H1 (cell line): ENCODE measurements at regions not wholly inside any gene's neighbourhood (a gene's known extent, or its start where the extent isn't known, plus 50 kb on each side); places are given as distances from the start of the nearest gene placed in this dataset.

ENCODE experiments used
- CTCF ChIA-PET: fragments of 300-600 bp; sonication (Branson Sonifier 250); formaldehyde crosslinking; loops from one replicate; lab custom pipeline; 2021; ENCODE audit not compliant: partially characterized antibody; lab: Charles Lee
- POLR2A ChIA-PET: fragments of 300-600 bp; sonication (Branson Sonifier 250); formaldehyde crosslinking; loops from one replicate; lab custom pipeline; 2021; ENCODE audit warnings: inconsistent platforms; ENCODE audit not compliant: partially characterized antibody; lab: Charles Lee
- DNase-seq, 2 experiments: peaks; one replicate each; pipeline versions ENCODE4 v3.0.0 to v3.0.0-alpha.2; 2010 to 2022; ENCODE audit warnings: low spot score in 2 of 2, low read depth in 1 of 2, mixed read lengths in 1 of 2
- FAIRE-seq: peaks from 2 replicates; lab custom pipeline; 2011; peaks lifted over from hg19 to GRCh38; lab: Jason Lieb, UNC
- H2AFZ ChIP-seq: 2 replicates; pipeline ENCODE4 v1.8.1; 2012; ENCODE audit warnings: low read length, inconsistent platforms
- H2AK5ac ChIP-seq: 2 replicates; pipeline ENCODE4 v1.6.1; 2013; ENCODE audit warnings: low read depth, low read length
- H2BK120ac ChIP-seq: replicated peaks from 2 replicates; pipeline ENCODE3; 2013; ENCODE audit warnings: low read depth, low read length, inconsistent platforms
- H2BK12ac ChIP-seq: 2 replicates; pipeline ENCODE4 v1.6.1; 2013; ENCODE audit warnings: low read depth, low read length
- H2BK15ac ChIP-seq: 2 replicates; pipeline ENCODE4 v1.6.1; 2013; ENCODE audit warnings: low read length
- H2BK20ac ChIP-seq: 2 replicates; pipeline ENCODE4 v1.6.1; 2013; ENCODE audit warnings: low read length
- H2BK5ac ChIP-seq: 2 replicates; pipeline ENCODE4 v1.6.1; 2013; ENCODE audit warnings: low read depth, low read length
- H3K14ac ChIP-seq: 2 replicates; pipeline ENCODE4 v1.6.1; 2013; ENCODE audit warnings: inconsistent platforms; ENCODE audit not compliant: insufficient read length
- H3K18ac ChIP-seq: 2 replicates; pipeline ENCODE4 v1.6.1; 2013; ENCODE audit warnings: low read length; ENCODE audit errors: extremely low read depth
- H3K23ac ChIP-seq: 2 replicates; pipeline ENCODE4 v1.6.1; 2013; ENCODE audit warnings: inconsistent platforms; ENCODE audit not compliant: insufficient read length
- H3K23me2 ChIP-seq: 2 replicates; pipeline ENCODE4 v1.6.1; 2013; ENCODE audit warnings: low read depth, low read length
- H3K27ac ChIP-seq: 2 replicates; pipeline ENCODE4 v1.6.1; 2011; ENCODE audit warnings: low read depth, low read length, inconsistent platforms
- H3K27me3 ChIP-seq, 4 experiments: replicated peaks in 1 of 4; 1 replicate in 1 of 4; 2 replicates in 3 of 4; pipeline versions ENCODE4 v1.6.1 to v1.8.1; 2011 to 2013; ENCODE audit warnings: low read length in 3 of 4, mild to moderate bottlenecking in 3 of 4, inconsistent platforms in 2 of 4, mixed read lengths in 2 of 4, moderate library complexity in 1 of 4; ENCODE audit not compliant: control insufficient read depth in 3 of 4, insufficient read depth in 3 of 4; ENCODE audit errors: extremely low read depth in 1 of 4
- H3K36me3 ChIP-seq, 4 experiments: 2 replicates each; pipeline versions ENCODE4 v1.6.1 to v1.8.1; 2011 to 2013; ENCODE audit warnings: mild to moderate bottlenecking in 4 of 4, low read length in 3 of 4, moderate library complexity in 2 of 4, control low read depth in 1 of 4, inconsistent platforms in 1 of 4; ENCODE audit not compliant: insufficient read depth in 4 of 4, control insufficient read depth in 2 of 4
- H3K4ac ChIP-seq: replicated peaks from 2 replicates; pipeline ENCODE3; 2013; ENCODE audit warnings: low read length, low read depth, mixed read lengths, inconsistent platforms; ENCODE audit not compliant: insufficient read length
- H3K4me1 ChIP-seq, 4 experiments: replicated peaks in 1 of 4; 1 replicate in 1 of 4; 2 replicates in 3 of 4; pipeline versions ENCODE4 v1.6.1 to v1.8.1; 2011 to 2013; ENCODE audit warnings: low read length in 3 of 4, inconsistent platforms in 2 of 4, mixed read lengths in 1 of 4; ENCODE audit not compliant: insufficient read depth in 4 of 4, control insufficient read depth in 3 of 4
- H3K4me2 ChIP-seq, 2 experiments: 2 replicates each; pipeline versions ENCODE4 v1.6.1 to v1.8.1; 2011 to 2013; ENCODE audit warnings: low read depth in 2 of 2, low read length in 2 of 2, control low read depth in 1 of 2, inconsistent platforms in 1 of 2, mild to moderate bottlenecking in 1 of 2; ENCODE audit not compliant: insufficient read depth in 1 of 2
- H3K4me3 ChIP-seq, 4 experiments: fragments of 200-600, 300-600 bp in 1 of 4; sonication (generic), shearing (Covaris generic), sonication (Bioruptor Twin) in 1 of 4; 2 replicates each; pipeline versions ENCODE4 v1.5.1 to v1.8.1; 2011 to 2016; ENCODE audit warnings: low read length in 4 of 4, low read depth in 3 of 4, control low read depth in 2 of 4, inconsistent platforms in 2 of 4, mild to moderate bottlenecking in 2 of 4, mixed read lengths in 1 of 4, moderate library complexity in 1 of 4; ENCODE audit not compliant: insufficient read depth in 2 of 4; ENCODE audit errors: extremely low read depth in 1 of 4
- H3K56ac ChIP-seq: replicated peaks from 2 replicates; pipeline ENCODE3; 2013; ENCODE audit warnings: low read depth, mild to moderate bottlenecking, mixed read lengths, low read length, inconsistent platforms; ENCODE audit not compliant: insufficient read length
- H3K79me1 ChIP-seq: 2 replicates; pipeline ENCODE4 v1.6.1; 2013; ENCODE audit warnings: low read depth, low read length, control low read depth
- H3K79me2 ChIP-seq, 2 experiments: 2 replicates each; pipeline versions ENCODE4 v1.6.1 to v1.8.1; 2012 to 2013; ENCODE audit warnings: low read length in 2 of 2, mild to moderate bottlenecking in 2 of 2, inconsistent platforms in 1 of 2; ENCODE audit not compliant: insufficient read depth in 2 of 2, control insufficient read depth in 1 of 2
- H3K9ac ChIP-seq, 4 experiments: replicated peaks in 1 of 4; 1 replicate in 1 of 4; 2 replicates in 3 of 4; pipeline versions ENCODE4 v1.6.1 to v1.8.1; 2011 to 2013; ENCODE audit warnings: low read depth in 3 of 4, low read length in 3 of 4, control low read depth in 2 of 4, mild to moderate bottlenecking in 2 of 4, moderate library complexity in 2 of 4, inconsistent platforms in 1 of 4; ENCODE audit errors: extremely low read depth in 1 of 4
- H3K9me3 ChIP-seq, 2 experiments: 2 replicates each; pipeline versions ENCODE4 v1.6.1 to v1.8.1; 2012 to 2013; ENCODE audit warnings: mild to moderate bottlenecking in 2 of 2, moderate library complexity in 2 of 2, control low read depth in 1 of 2, inconsistent platforms in 1 of 2, low read depth in 1 of 2, low read length in 1 of 2, mixed read lengths in 1 of 2; ENCODE audit not compliant: insufficient read depth in 2 of 2
- H4K20me1 ChIP-seq, 2 experiments: replicated peaks in 1 of 2; 2 replicates each; pipeline versions ENCODE3 to v1.8.1; 2011 to 2013; ENCODE audit warnings: inconsistent platforms in 2 of 2, low read length in 2 of 2, mild to moderate bottlenecking in 1 of 2; ENCODE audit not compliant: insufficient read depth in 2 of 2, control insufficient read depth in 1 of 2
- H4K5ac ChIP-seq: 2 replicates; pipeline ENCODE4 v1.6.1; 2013; ENCODE audit warnings: low read length, low read depth, mixed read lengths, inconsistent platforms; ENCODE audit not compliant: insufficient read length
- H4K8ac ChIP-seq: 2 replicates; pipeline ENCODE4 v1.8.0; 2013; ENCODE audit warnings: mild to moderate bottlenecking, moderate library complexity, low read length, inconsistent platforms; ENCODE audit not compliant: insufficient read depth; ENCODE audit errors: extremely low read depth
- H4K91ac ChIP-seq: replicated peaks from 2 replicates; pipeline ENCODE3; 2013; ENCODE audit warnings: low read length, mixed read lengths, inconsistent platforms; ENCODE audit not compliant: insufficient read length
- KDM5A ChIP-seq: fragments of 200-600 bp; IDR thresholded peaks from 2 replicates; pipeline ENCODE4 v1.7.1; 2012; ENCODE audit warnings: mild to moderate bottlenecking, low read length, inconsistent platforms, mixed read lengths
- WGBS, 2 experiments: shearing (Covaris generic) in 1 of 2; methylation state at CpG; one replicate each; pipeline versions ENCODE4 v1.1.6 to v1.1.7; 2013 to 2015; ENCODE audit warnings: low lambda C conversion rate in 2 of 2, mixed read lengths in 2 of 2, inconsistent platforms in 1 of 2, low coverage in 1 of 2, missing lambda C conversion rate in 1 of 2; ENCODE audit not compliant: insufficient replicate concordance in 2 of 2, insufficient coverage in 1 of 2, insufficient read length in 1 of 2; ENCODE audit errors: extremely low coverage in 1 of 2, missing lambda C conversion rate in 1 of 2; 5-methylcytosine and 5-hydroxymethylcytosine counted together

GRCh38 chr16:50474138-50474537 is 74.1 kb upstream of the NKD1 start:
- H3K36me3 ChIP-seq = no peaks in the 10 kb centered on the region
- 86% methylated on average over 2 of the region's 2 CpGs; no CpG with 5 or more reads in 1 of the 2 experiments for WGBS, 2 experiments
- H3K27ac ChIP-seq = no peak overlapping the region
- no peak overlapping the region for H3K18ac ChIP-seq
- H2BK5ac ChIP-seq = no peak overlapping the region
- H3K56ac ChIP-seq = no peak overlapping the region
- no peak for TF ChIP-seq KDM5A
- H3K9me3 ChIP-seq = no peaks in the 10 kb centered on the region
- no peak overlapping the region for H3K4me2 ChIP-seq
- POLR2A ChIA-PET = no interaction called here
- CTCF ChIA-PET = no interaction called here
- H2AK5ac ChIP-seq = no peak overlapping the region
- FAIRE-seq (no peak), DNase-seq (no peak)
- no peak overlapping the region for H4K5ac ChIP-seq
- no peak overlapping the region for H3K14ac ChIP-seq
- H3K23me2 ChIP-seq = no peaks in the 10 kb centered on the region
- no peaks in the 10 kb centered on the region for H4K20me1 ChIP-seq
- H3K23ac ChIP-seq = no peak overlapping the region
- H3K27me3 ChIP-seq = peaks cover 0 to 8% (median 7%) of the 10 kb centered on the region in 4 experiments; a peak in 4 of 7 replicates
- no peak overlapping the region for H3K4me3 ChIP-seq
- H2BK120ac ChIP-seq = no peak overlapping the region
- no peaks in the 10 kb centered on the region for H3K79me1 ChIP-seq
- H3K79me2 ChIP-seq = no peaks in the 10 kb centered on the region
- no peak overlapping the region for H2AFZ ChIP-seq
- H3K4ac ChIP-seq = no peak overlapping the region
- H2BK12ac ChIP-seq = peak overlapping the region; percentile 22; the same call in 1 of the 2 replicates
- H2BK15ac ChIP-seq = no peak overlapping the region; the same call in 1 of the 2 replicates
- peaks cover 0 to 12% (median 3%) of the 10 kb centered on the region in 4 experiments; a peak in 5 of 7 replicates for H3K4me1 ChIP-seq
- H4K8ac ChIP-seq = no peak overlapping the region
- H3K9ac ChIP-seq = no peak overlapping the region
- no peak overlapping the region for H4K91ac ChIP-seq
- no peak overlapping the region for H2BK20ac ChIP-seq
